Liver (tissue), 8 donors: ENCODE measurements at regions not wholly inside any gene's neighbourhood (a gene's known extent, or its start where the extent isn't known, plus 50 kb on each side); places are given as distances from the start of the nearest gene placed in this dataset.

Experiments used
- DNase-seq: peaks from one replicate; pipeline ENCODE4 v3.0.0-alpha.2; 2017; ENCODE audit warnings: low spot score
- H3K27ac ChIP-seq, 2 donors: one replicate each; pipeline ENCODE4 v1.7.0; 2013; ENCODE audit warnings: inconsistent platforms in 2 of 2, low read length in 2 of 2, control low read depth in 1 of 2, low read depth in 1 of 2, mild to moderate bottlenecking in 1 of 2
- H3K27me3 ChIP-seq, 4 donors: one replicate each; pipeline versions ENCODE4 v1.6.1 to v1.7.0; 2013; ENCODE audit warnings: low read length in 3 of 4, inconsistent platforms in 1 of 4, mild to moderate bottlenecking in 1 of 4, moderate library complexity in 1 of 4; ENCODE audit not compliant: control insufficient read depth in 4 of 4, insufficient read depth in 4 of 4
- H3K36me3 ChIP-seq, 4 donors: one replicate each; pipeline versions ENCODE4 v1.6.1 to v1.7.0; 2013; ENCODE audit warnings: low read length in 3 of 4, mild to moderate bottlenecking in 3 of 4, low read depth in 1 of 4, moderate library complexity in 1 of 4; ENCODE audit not compliant: control insufficient read depth in 4 of 4, insufficient read depth in 3 of 4
- H3K4me1 ChIP-seq, 4 donors: one replicate each; pipeline versions ENCODE4 v1.6.1 to v1.7.0; 2013; ENCODE audit warnings: low read length in 3 of 4, mild to moderate bottlenecking in 3 of 4, moderate library complexity in 1 of 4; ENCODE audit not compliant: control insufficient read depth in 4 of 4, insufficient read depth in 4 of 4
- H3K4me3 ChIP-seq, 3 donors: one replicate each; pipeline versions ENCODE4 v1.6.1 to v1.7.0; 2013; ENCODE audit warnings: low read length in 3 of 3, control low read depth in 1 of 3, low read depth in 1 of 3, mild to moderate bottlenecking in 1 of 3
- H3K9ac ChIP-seq, 2 donors: one replicate each; pipeline ENCODE4 v1.7.0; 2013; ENCODE audit warnings: low read length in 2 of 2, mild to moderate bottlenecking in 2 of 2, moderate library complexity in 2 of 2, control low read depth in 1 of 2, low read depth in 1 of 2
- H3K9me3 ChIP-seq, 4 donors: one replicate each; pipeline versions ENCODE4 v1.6.1 to v1.7.0; 2013; ENCODE audit warnings: low read length in 3 of 4; ENCODE audit not compliant: control insufficient read depth in 4 of 4
- ATF3 ChIP-seq: IDR thresholded peaks from 2 replicates; pipeline ENCODE4 v1.6.1; 2016; ENCODE audit warnings: antibody characterized with exemption
- CTCF ChIP-seq: fragments of 150-350 bp; IDR thresholded peaks from 2 replicates; pipeline ENCODE4 v1.5.1; 2017; ENCODE audit warnings: improper control_type of control experiment, low read depth, low read length; ENCODE audit not compliant: missing input control
- EGR1 ChIP-seq, 2 donors: IDR thresholded peaks; 2 replicates each; pipeline ENCODE4 v1.6.1; 2016 to 2018; ENCODE audit warnings: antibody characterized with exemption in 2 of 2, low read depth in 2 of 2
- FOXA1 ChIP-seq: IDR thresholded peaks from 2 replicates; pipeline ENCODE4 v1.6.1; 2016; ENCODE audit warnings: antibody characterized with exemption
- GABPA ChIP-seq, 2 donors: IDR thresholded peaks in 1 of 2; conservative IDR thresholded peaks in 1 of 2; 2 replicates each; pipeline ENCODE4 v1.6.1; 2016; ENCODE audit warnings: antibody characterized with exemption in 2 of 2, mild to moderate bottlenecking in 1 of 2, moderate library complexity in 1 of 2
- HNF4A ChIP-seq, 2 donors: conservative IDR thresholded peaks; 2 replicates each; pipeline ENCODE4 v1.6.1; 2016; ENCODE audit warnings: antibody characterized with exemption in 2 of 2, mild to moderate bottlenecking in 2 of 2
- HNF4G ChIP-seq: IDR thresholded peaks from 2 replicates; pipeline ENCODE4 v1.6.1; 2016; ENCODE audit warnings: antibody characterized with exemption
- JUND ChIP-seq, 2 donors: IDR thresholded peaks; 2 replicates each; pipeline ENCODE4 v1.6.1; 2016; ENCODE audit warnings: antibody characterized with exemption in 2 of 2
- MAX ChIP-seq: IDR thresholded peaks from 2 replicates; pipeline ENCODE4 v1.6.1; 2016; ENCODE audit warnings: antibody characterized with exemption
- NR2F2 ChIP-seq: IDR thresholded peaks from 2 replicates; pipeline ENCODE4 v1.6.1; 2016; ENCODE audit warnings: antibody characterized with exemption
- RAD21 ChIP-seq, 2 donors: IDR thresholded peaks; 2 replicates each; pipeline ENCODE4 v1.6.1; 2016; ENCODE audit warnings: antibody characterized with exemption in 2 of 2, mild to moderate bottlenecking in 2 of 2
- REST ChIP-seq: IDR thresholded peaks from 2 replicates; pipeline ENCODE4 v1.6.1; 2016; ENCODE audit warnings: antibody characterized with exemption, mild to moderate bottlenecking
- RXRA ChIP-seq, 2 donors: IDR thresholded peaks; 2 replicates each; pipeline ENCODE4 v1.6.1; 2017 to 2018; ENCODE audit warnings: antibody characterized with exemption in 2 of 2, mild to moderate bottlenecking in 1 of 2
- SP1 ChIP-seq: IDR thresholded peaks from 2 replicates; pipeline ENCODE4 v1.6.1; 2018; ENCODE audit warnings: antibody characterized with exemption, mild to moderate bottlenecking
- YY1 ChIP-seq: IDR thresholded peaks from 2 replicates; pipeline ENCODE4 v1.6.1; 2016; ENCODE audit warnings: antibody characterized with exemption, mild to moderate bottlenecking
- ZBTB33 ChIP-seq: IDR thresholded peaks from 2 replicates; pipeline ENCODE4 v1.6.1; 2016; ENCODE audit warnings: antibody characterized with exemption
- WGBS: extraction: QIAGEN DNeasy Blood & Tissue Kit; methylation state at CpG from one replicate; pipeline ENCODE4 v1.1.7; 2013; 5-methylcytosine and 5-hydroxymethylcytosine counted together
- donor health status: healthy.
- donor health status: healthy.
- donor health status: healthy.
- donor health status: healthy.
- donor health status: healthy.

- 52% methylated on average over 8 of the region's 8 CpGs for WGBS
- TF ChIP-seq HNF4A (conservative IDR thresholded peaks at IDR 0.05) (no peak), EGR1 (IDR thresholded peaks at IDR 0.05; ENCODE audit: low read depth in 2 of 2) (no peak), ZBTB33 (no peak), JUND (IDR thresholded peaks at IDR 0.05) (no peak), ATF3 (no peak), MAX (no peak), REST (no peak), FOXA1 (no peak), NR2F2 (no peak), RXRA (IDR thresholded peaks at IDR 0.05) (no peak), GABPA (IDR thresholded peaks at IDR 0.05 in 1 of 2, conservative IDR thresholded peaks at IDR 0.05 in 1 of 2) (no peak), CTCF (no peak), HNF4G (no peak), SP1 (no peak)
These were observed 70.2 kb upstream of the SMIM21 start for GRCh38 chr18:75497576-75498235.

GRCh38 chr18:75496151-75496550 is 68.6 kb upstream of the SMIM21 start:
- H3K4me1 ChIP-seq = no peaks in the 10 kb centered on the region
- no peak for DNase-seq
- H3K36me3 ChIP-seq = no peaks in the 10 kb centered on the region
- H3K9ac ChIP-seq = no peak overlapping the region
- no peaks in the 10 kb centered on the region for H3K9me3 ChIP-seq
- peaks cover 0 to 4% (median under 1%) of the 10 kb centered on the region in 4 donors for H3K27me3 ChIP-seq
- no peak overlapping the region for H3K4me3 ChIP-seq
- WGBS = 70% methylated on average over 7 of the region's 7 CpGs
- H3K27ac ChIP-seq = no peak overlapping the region
- TF ChIP-seq RXRA (IDR thresholded peaks at IDR 0.05) (no peak), MAX (no peak), JUND (IDR thresholded peaks at IDR 0.05) (no peak), YY1 (no peak), CTCF (no peak), RAD21 (IDR thresholded peaks at IDR 0.05) (no peak), EGR1 (IDR thresholded peaks at IDR 0.05; ENCODE audit: low read depth in 2 of 2) (no peak), SP1 (no peak), HNF4A (conservative IDR thresholded peaks at IDR 0.05) (no peak), ATF3 (no peak), REST (no peak)

More at GRCh38 chr18:75497576-75498235, 70.2 kb upstream of the SMIM21 start:
- peaks cover 0 to 4% (median under 1%) of the 10 kb centered on the region in 4 donors for H3K27me3 ChIP-seq
- H3K27ac ChIP-seq = no peak overlapping the region
- H3K4me1 ChIP-seq = no peaks in the 10 kb centered on the region
- no peak overlapping the region for H3K4me3 ChIP-seq
- H3K9ac ChIP-seq = no peak overlapping the region
- H3K9me3 ChIP-seq = no peaks in the 10 kb centered on the region
- H3K36me3 ChIP-seq = no peaks in the 10 kb centered on the region
- no peak for DNase-seq
